GM10847 (cell line): ENCODE measurements at regions not wholly inside any gene's neighbourhood (a gene's known extent, or its start where the extent isn't known, plus 50 kb on each side); places are given as distances from the start of the nearest gene placed in this dataset.

Experiments used
- POLR2A ChIP-seq: IDR thresholded peaks from 2 replicates; pipeline ENCODE4 v1.6.1; 2011; ENCODE audit not compliant: insufficient read length; ENCODE audit errors: extremely low read depth

DNA sequence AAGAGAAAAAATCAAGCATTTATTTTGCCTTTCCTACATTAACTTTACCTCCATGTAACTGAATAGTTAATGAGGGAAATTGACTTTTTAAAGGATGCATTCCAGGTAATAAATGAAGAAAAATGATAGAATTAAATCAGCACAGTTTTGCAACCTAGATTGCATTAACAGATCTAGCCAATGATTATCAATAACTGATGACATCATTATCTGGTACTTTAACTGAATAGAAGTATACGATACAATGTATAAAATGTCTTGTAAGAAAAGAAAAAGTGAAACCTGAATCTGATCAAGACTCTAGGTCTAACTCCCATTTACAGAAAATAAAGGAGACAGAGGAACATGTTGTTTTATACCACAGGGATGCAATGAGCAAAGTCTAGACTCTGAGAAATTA lies 126.0 kb upstream of the XPO1 start:
- no peak for TF ChIP-seq POLR2A

- TF ChIP-seq POLR2A: no peak
Observed at GRCh38 chr2:61662990-61663389, 124.8 kb upstream of the XPO1 start.

GRCh38 chr2:61660511-61661388 lies 122.6 kb upstream of the XPO1 start:
- no peak for TF ChIP-seq POLR2A

GRCh38 chr2:61658841-61659780 lies 121.0 kb upstream of the XPO1 start:
- TF ChIP-seq POLR2A: no peak

GRCh38 chr2:61649021-61649420 lies 110.9 kb upstream of the XPO1 start:
- TF ChIP-seq POLR2A: no peak

- TF ChIP-seq POLR2A: no peak
Observed at GRCh38 chr2:61647044-61647443, 108.9 kb upstream of the XPO1 start.

DNA sequence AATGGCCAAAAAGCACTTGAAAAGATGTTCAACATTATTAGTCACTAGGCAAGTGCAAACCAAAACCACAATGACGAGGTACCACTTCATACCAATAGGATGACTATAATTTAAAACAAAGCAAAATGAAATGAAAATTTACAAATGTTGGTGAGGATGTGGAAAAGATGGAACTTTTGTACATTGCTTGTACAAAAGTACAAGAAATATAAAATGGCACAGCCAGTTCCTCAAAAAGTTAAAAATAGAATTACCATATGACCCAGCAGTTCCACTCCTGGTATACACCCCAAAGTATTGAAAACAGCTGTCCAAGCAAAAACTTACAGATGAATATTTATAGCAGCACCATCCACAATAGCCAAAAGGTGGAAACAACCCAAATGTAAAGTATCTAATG lies 107.8 kb upstream of the XPO1 start:
- TF ChIP-seq POLR2A: no peak

DNA sequence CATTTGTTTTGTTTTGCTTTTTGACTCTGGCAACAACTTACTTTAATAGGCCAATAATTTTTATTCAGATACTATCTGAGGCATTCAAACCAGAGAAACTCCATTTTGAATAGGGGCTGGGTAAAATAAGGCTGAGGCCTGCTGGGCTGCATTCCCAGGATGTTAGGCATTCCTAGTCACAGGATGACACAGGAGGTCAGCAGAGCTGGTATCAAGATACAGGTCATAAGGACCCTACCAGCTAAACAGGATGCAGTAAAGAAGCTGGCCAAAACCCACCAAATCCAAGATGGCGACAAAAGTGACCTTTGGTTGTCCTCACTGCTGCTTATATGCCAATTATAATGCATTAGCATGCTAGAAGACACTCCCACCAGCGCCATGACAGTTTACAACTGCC lies 102.2 kb upstream of the XPO1 start:
- TF ChIP-seq POLR2A: no peak

DNA sequence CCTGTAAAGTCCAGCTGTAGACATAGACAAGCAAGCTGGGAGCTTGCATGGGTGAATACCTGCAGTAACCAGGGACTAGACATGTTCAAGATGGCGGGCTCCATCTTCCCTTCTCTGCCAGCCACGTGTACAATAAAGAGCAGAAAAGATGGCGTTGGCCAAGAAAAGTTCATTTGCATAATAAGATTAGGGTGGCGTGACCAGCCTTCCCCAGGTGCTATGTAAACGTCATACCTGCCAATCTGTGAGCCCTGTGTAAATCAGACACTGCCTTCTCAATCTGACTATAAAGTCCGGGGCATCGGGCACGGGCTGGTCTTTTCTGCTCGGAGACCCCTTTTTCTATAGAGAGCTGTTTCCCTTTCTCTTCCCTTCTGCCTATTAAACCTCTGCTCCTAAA lies 101.6 kb upstream of the XPO1 start:
- no peak for TF ChIP-seq POLR2A

DNA sequence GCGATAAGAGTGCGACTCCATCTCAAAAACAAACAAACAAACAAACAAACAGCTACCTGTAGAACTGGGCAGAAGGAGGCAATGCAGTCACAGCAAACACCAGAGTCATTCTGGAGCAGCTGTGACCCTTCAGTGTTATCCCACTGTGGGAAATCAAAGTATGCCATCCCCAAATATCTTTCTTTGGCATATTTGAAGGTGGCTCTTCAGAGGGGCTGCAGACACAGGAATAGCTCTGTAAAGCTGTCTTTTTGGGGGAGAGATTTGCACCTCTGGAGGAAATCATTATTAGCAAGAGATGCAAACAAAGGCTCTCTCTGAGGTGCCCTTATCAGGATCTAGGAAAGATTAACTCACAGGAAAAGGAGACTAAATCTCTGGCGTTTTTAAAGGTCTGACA lies 98.5 kb upstream of the XPO1 start:
- TF ChIP-seq POLR2A: no peak

GRCh38 chr2:61634512-61634911 lies 96.4 kb upstream of the XPO1 start:
- no peak for TF ChIP-seq POLR2A

DNA sequence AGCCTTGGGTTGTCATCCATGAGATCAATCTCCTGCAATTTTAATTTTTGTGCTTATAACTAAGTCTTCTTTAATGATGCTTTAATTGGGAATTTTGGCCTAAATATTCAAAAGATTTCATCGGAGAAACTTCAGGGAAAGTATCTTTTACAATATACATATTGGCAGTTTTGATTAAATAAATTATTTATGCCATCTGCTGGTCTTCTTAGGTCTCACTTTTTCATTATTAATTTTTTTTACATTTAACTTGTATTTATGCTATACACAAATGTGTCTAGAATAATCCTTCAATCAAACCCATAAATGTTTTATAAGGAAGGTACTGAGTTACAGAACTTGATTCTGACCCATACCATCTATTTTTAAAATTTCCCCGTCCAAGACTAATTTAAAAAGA lies 95.1 kb upstream of the XPO1 start:
- TF ChIP-seq POLR2A: no peak

DNA sequence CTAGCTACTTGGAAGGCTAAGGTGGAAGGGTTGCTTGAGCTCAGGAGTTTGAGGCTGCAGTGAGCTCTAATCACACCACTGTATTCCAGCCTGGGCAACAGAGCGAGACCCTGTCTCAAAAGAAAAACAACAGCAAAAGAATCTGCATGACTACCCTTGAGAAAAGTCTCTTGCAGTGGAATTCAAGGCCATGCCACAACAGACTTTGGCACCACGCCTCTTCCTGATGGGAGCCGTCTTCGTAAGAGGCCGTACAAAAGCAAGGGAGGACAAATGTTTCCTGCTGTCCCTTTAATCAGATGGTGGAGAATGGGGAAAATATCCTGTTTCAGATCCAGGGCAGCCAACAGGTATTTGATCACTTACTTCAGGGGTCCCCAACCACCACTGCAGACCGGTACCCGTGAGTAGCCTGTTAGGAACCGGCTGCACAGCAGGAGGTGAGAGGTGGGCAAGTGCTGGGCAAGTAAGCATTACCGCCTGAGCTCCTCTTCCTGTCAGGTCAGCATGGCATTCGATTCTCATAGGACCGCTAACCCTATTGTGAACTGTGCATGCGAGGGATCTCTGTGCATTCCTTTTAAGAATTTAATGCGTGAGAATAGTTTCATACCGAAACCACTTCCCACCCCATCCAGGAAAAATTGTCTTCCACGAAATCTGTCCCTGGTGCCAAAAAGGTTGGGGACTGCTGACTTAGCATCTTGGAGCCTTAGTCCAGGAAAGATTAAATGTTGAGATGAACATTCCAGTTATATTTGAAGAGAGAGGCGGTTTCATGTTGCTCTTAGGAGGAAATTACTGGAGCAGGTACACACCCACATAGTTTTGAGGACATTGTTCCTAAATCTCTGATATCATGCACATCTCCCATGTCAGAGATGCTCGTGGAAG lies 94.4 kb upstream of the XPO1 start:
- TF ChIP-seq POLR2A: no peak

DNA sequence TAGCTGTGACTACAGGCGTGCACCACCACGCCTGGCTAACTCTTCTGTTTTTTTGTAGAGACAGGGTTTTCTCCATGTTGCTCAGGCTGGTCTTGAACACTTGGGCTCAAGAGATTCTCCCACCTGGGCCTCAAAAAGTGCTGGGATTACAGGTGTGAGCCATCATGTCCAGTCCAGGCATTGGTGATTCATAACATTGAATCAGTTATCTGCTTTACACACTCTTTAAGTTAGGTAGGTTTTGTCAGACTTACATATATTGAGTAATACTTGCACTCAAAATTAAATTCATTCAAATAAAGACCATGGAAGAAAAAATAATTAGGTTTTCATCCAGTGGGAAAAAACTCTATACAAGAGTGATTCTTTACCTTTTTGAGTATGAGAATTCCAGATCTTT lies 93.2 kb upstream of the XPO1 start:
- TF ChIP-seq POLR2A: no peak

- TF ChIP-seq POLR2A: no peak
Observed at GRCh38 chr2:61626827-61627226, 88.7 kb upstream of the XPO1 start.
